ENCODE measurements at regions not wholly inside any gene's neighbourhood (a gene's known extent, or its start where the extent isn't known, plus 50 kb on each side); places are given as distances from the start of the nearest gene placed in this dataset.

- DNase-seq: no peak
These were observed 133.1 kb upstream of the RPL38 start for GRCh38 chr17:74070374-74070773.

- no peak for DNase-seq
These were observed 132.3 kb upstream of the RPL38 start for GRCh38 chr17:74070998-74071679.

- DNase-seq: no peak
These were observed 131.1 kb upstream of the RPL38 start for GRCh38 chr17:74072340-74072739.

GRCh38 chr17:74076446-74076845 lies 127.0 kb upstream of the RPL38 start:
- no peak for DNase-seq

GRCh38 chr17:74077231-74077630 lies 126.2 kb upstream of the RPL38 start:
- DNase-seq: no peak

GRCh38 chr17:74078363-74078941 lies 125.0 kb upstream of the RPL38 start:
- no peak for DNase-seq

- no peak for DNase-seq
These were observed 123.8 kb upstream of the RPL38 start for GRCh38 chr17:74079537-74080300.

- no peak for DNase-seq
These were observed 122.6 kb upstream of the RPL38 start for GRCh38 chr17:74080656-74081582.

GRCh38 chr17:74082886-74083285 lies 120.6 kb upstream of the RPL38 start:
- no peak for DNase-seq

GRCh38 chr17:74083321-74083720 lies 120.2 kb upstream of the RPL38 start:
- no peak for DNase-seq

- DNase-seq: no peak
These were observed 118.0 kb upstream of the RPL38 start for GRCh38 chr17:74085434-74085833.

GRCh38 chr17:74087002-74087585 lies 116.4 kb upstream of the RPL38 start:
- DNase-seq: no peak

GRCh38 chr17:74088285-74088933 lies 115.1 kb upstream of the RPL38 start:
- DNase-seq: no peak

GRCh38 chr17:74088934-74089329 lies 114.5 kb upstream of the RPL38 start:
- no peak for DNase-seq

GRCh38 chr17:74089380-74089779 lies 114.1 kb upstream of the RPL38 start:
- DNase-seq: no peak

- no peak for DNase-seq
These were observed 113.5 kb upstream of the RPL38 start for GRCh38 chr17:74089869-74090464.

- DNase-seq: no peak
These were observed 108.8 kb upstream of the RPL38 start for GRCh38 chr17:74094651-74095050.

GRCh38 chr17:74096456-74096855 lies 107.0 kb upstream of the RPL38 start:
- no peak for DNase-seq

- no peak for DNase-seq
These were observed 105.9 kb upstream of the RPL38 start for GRCh38 chr17:74097450-74098135.

- DNase-seq: no peak
These were observed 105.1 kb upstream of the RPL38 start for GRCh38 chr17:74098136-74099024.
